CD4-positive, alpha-beta T cell treated with Interleukin-2 at 100 ng/mL for 4 hours (primary cell): ENCODE measurements at regions not wholly inside any gene's neighbourhood (a gene's known extent, or its start where the extent isn't known, plus 50 kb on each side); places are given as distances from the start of the nearest gene placed in this dataset.

Experiments used
- DNase-seq: peaks from one replicate; pipeline ENCODE4 v3.0.0-alpha.2; 2020; ENCODE audit warnings: low spot score

GRCh38 chr13:44174769-44175425, 198.7 kb upstream of the SERP2 start:
- DNase-seq = no peak

- no peak for DNase-seq
Observed at GRCh38 chr13:44176173-44176572, 197.5 kb upstream of the SERP2 start.

GRCh38 chr13:44180876-44181536, 192.6 kb upstream of the SERP2 start:
- no peak for DNase-seq

- no peak for DNase-seq
Observed at GRCh38 chr13:44181931-44182330, 191.7 kb upstream of the SERP2 start.

- no peak for DNase-seq
Observed at GRCh38 chr13:44184740-44185139, 188.9 kb upstream of the SERP2 start.

GRCh38 chr13:44188257-44188656, 185.4 kb upstream of the SERP2 start:
- no peak for DNase-seq

- no peak for DNase-seq
Observed at GRCh38 chr13:44189085-44189484, 184.5 kb upstream of the SERP2 start.

GRCh38 chr13:44191103-44191502, 182.5 kb upstream of the SERP2 start:
- DNase-seq = no peak

- peak; percentile 62 for DNase-seq
Observed at GRCh38 chr13:44191504-44192171, 182.0 kb upstream of the SERP2 start.

- no peak for DNase-seq
Observed at GRCh38 chr13:44193731-44194130, 179.9 kb upstream of the SERP2 start.

- DNase-seq = no peak
Observed at GRCh38 chr13:44195245-44195644, 178.4 kb upstream of the SERP2 start.

GRCh38 chr13:44196196-44196751, 177.3 kb upstream of the SERP2 start:
- DNase-seq = no peak

GRCh38 chr13:44197791-44198770, 175.5 kb upstream of the SERP2 start:
- no peak for DNase-seq

GRCh38 chr13:44198826-44199225, 174.8 kb upstream of the SERP2 start:
- no peak for DNase-seq

GRCh38 chr13:44199627-44200207, 173.9 kb upstream of the SERP2 start:
- DNase-seq = no peak

- no peak for DNase-seq
Observed at GRCh38 chr13:44206434-44206833, 167.2 kb upstream of the SERP2 start.

GRCh38 chr13:44207476-44207875, 166.1 kb upstream of the SERP2 start:
- no peak for DNase-seq

GRCh38 chr13:44210525-44210924, 163.1 kb upstream of the SERP2 start:
- no peak for DNase-seq

- no peak for DNase-seq
Observed at GRCh38 chr13:44211286-44211685, 162.3 kb upstream of the SERP2 start.

- DNase-seq = no peak
Observed at GRCh38 chr13:44211704-44212346, 161.8 kb upstream of the SERP2 start.
